ENCODE measurements at regions not wholly inside any gene's neighbourhood (a gene's known extent, or its start where the extent isn't known, plus 50 kb on each side); places are given as distances from the start of the nearest gene placed in this dataset.

DNA sequence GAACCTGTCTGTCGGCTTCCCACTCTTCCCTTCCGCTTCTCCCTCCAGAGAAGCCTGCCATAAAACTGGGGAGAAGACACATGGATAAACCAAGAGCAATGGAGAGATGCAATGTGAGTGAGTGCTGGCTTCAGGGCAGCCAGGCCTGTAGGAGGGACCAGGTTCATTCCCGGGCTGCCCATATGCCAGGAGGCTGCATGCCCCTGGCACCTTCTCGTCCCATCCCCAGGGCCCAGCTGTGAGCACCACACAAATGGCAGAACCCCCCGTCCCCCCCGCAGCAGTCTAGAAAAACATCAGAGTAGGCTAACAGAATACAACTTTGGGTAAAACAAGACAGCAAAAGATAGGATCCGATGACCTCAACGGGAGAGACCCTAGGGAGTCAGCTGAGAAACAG, 341.3 kb upstream of the SHH start:
- Histone ChIP-seq H3K79me2 (ENCODE audit: insufficient read depth, low read length) (no peaks in the 10 kb centered on the region), H3K27ac (ENCODE audit: low read depth, low read length) (no peak overlapping the region), H3K4me2 (ENCODE audit: low read depth, low read length, poor library complexity, severe bottlenecking) (no peak overlapping the region), H3K27me3 (ENCODE audit: low read length) (no peaks in the 10 kb centered on the region), H3K9me3 (ENCODE audit: insufficient read depth, low read length) (no peaks in the 10 kb centered on the region), H3K9ac (ENCODE audit: low read length) (no peak overlapping the region), H3K9me2 (replicated peaks; ENCODE audit: insufficient read depth, low read length) (no peaks in the 10 kb centered on the region), H2AFZ (ENCODE audit: low read depth, low read length, severe bottlenecking) (no peak overlapping the region), H4K20me1 (ENCODE audit: low read depth, low read length) (no peaks in the 10 kb centered on the region), H3F3A (ENCODE audit: insufficient read depth) (no peaks in the 10 kb centered on the region), H3K4me3 (ENCODE audit: insufficient read depth, low read length, poor library complexity, severe bottlenecking) (no peak overlapping the region), H3K36me3 (ENCODE audit: low read length) (no peaks in the 10 kb centered on the region)
- TF ChIP-seq, protein P1, sequence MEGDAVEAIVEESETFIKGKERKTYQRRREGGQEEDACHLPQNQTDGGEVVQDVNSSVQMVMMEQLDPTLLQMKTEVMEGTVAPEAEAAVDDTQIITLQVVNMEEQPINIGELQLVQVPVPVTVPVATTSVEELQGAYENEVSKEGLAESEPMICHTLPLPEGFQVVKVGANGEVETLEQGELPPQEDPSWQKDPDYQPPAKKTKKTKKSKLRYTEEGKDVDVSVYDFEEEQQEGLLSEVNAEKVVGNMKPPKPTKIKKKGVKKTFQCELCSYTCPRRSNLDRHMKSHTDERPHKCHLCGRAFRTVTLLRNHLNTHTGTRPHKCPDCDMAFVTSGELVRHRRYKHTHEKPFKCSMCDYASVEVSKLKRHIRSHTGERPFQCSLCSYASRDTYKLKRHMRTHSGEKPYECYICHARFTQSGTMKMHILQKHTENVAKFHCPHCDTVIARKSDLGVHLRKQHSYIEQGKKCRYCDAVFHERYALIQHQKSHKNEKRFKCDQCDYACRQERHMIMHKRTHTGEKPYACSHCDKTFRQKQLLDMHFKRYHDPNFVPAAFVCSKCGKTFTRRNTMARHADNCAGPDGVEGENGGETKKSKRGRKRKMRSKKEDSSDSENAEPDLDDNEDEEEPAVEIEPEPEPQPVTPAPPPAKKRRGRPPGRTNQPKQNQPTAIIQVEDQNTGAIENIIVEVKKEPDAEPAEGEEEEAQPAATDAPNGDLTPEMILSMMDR (IDR thresholded peaks at IDR 0.05; ENCODE audit: insufficient read depth, low read length, poor library complexity, severe bottlenecking): no peak
- no peak for TF ChIP-seq EZH2phosphoT487 (conservative IDR thresholded peaks at IDR 0.05; ENCODE audit: low read length)

DNA sequence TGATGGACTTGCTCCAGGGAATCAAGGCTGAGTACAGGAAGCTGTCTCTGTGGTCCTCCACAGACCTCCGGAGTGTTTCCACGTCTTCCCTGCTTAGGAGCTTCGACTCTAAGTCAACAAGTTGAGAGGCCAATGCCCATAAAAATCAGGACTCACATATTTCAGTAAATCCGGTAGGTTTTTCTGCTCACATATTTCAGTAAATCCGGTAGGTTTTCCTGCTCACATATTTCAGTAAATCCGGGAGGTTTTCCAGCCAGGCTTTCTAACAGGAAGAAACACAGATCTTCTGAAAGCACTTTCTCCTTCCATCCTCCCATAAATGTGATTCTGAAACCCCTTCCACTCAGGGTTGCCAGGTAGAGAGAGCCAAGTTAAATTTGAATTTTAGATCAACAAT, 340.1 kb upstream of the SHH start:
- no peak overlapping the region for H3K9ac ChIP-seq (ENCODE audit: low read length)
- H3K79me2 ChIP-seq (ENCODE audit: insufficient read depth, low read length): no peaks in the 10 kb centered on the region
- H4K20me1 ChIP-seq (ENCODE audit: low read depth, low read length): no peaks in the 10 kb centered on the region
- no peak overlapping the region for H3K27ac ChIP-seq (ENCODE audit: low read depth, low read length)
- no peak overlapping the region for H2AFZ ChIP-seq (ENCODE audit: low read depth, low read length, severe bottlenecking)
- H3K4me2 ChIP-seq (ENCODE audit: low read depth, low read length, poor library complexity, severe bottlenecking): no peak overlapping the region
- TF ChIP-seq EZH2phosphoT487 (conservative IDR thresholded peaks at IDR 0.05; ENCODE audit: low read length): no peak
- TF ChIP-seq, protein P1 (IDR thresholded peaks at IDR 0.05; ENCODE audit: insufficient read depth, low read length, poor library complexity, severe bottlenecking): no peak
- no peaks in the 10 kb centered on the region for H3K36me3 ChIP-seq (ENCODE audit: low read length)
- H3K27me3 ChIP-seq (ENCODE audit: low read length): no peaks in the 10 kb centered on the region
- no peaks in the 10 kb centered on the region for H3K9me2 ChIP-seq (replicated peaks; ENCODE audit: insufficient read depth, low read length)
- no peaks in the 10 kb centered on the region for H3K9me3 ChIP-seq (ENCODE audit: insufficient read depth, low read length)
- H3F3A ChIP-seq (ENCODE audit: insufficient read depth): no peaks in the 10 kb centered on the region
- no peak overlapping the region for H3K4me3 ChIP-seq (ENCODE audit: insufficient read depth, low read length, poor library complexity, severe bottlenecking)

DNA sequence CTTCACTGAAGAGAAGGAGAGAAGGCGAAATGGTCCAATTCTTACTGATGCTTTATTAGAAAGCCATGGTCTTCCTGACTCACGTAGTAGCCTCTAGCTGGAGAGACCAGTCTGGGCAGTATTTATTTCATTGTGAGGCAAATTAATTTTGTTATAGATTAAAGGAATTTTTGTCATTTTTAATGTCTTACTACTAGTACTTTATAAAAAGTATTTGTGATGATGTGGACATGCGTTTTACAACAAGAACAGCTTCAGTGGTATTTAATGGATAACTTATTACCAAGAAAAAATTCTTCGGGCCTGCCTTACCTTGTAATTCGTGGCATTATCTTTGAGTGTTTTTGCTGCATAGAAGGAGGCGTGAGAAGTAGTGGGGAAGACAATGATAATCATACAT, 339.4 kb upstream of the SHH start:
- H3K9me2 ChIP-seq (replicated peaks; ENCODE audit: insufficient read depth, low read length): no peaks in the 10 kb centered on the region
- no peak for TF ChIP-seq EZH2phosphoT487 (conservative IDR thresholded peaks at IDR 0.05; ENCODE audit: low read length)
- TF ChIP-seq, protein P1 (IDR thresholded peaks at IDR 0.05; ENCODE audit: insufficient read depth, low read length, poor library complexity, severe bottlenecking): no peak
- no peaks in the 10 kb centered on the region for H4K20me1 ChIP-seq (ENCODE audit: low read depth, low read length)
- no peak overlapping the region for H3K4me3 ChIP-seq (ENCODE audit: insufficient read depth, low read length, poor library complexity, severe bottlenecking)
- no peak overlapping the region for H2AFZ ChIP-seq (ENCODE audit: low read depth, low read length, severe bottlenecking)
- H3F3A ChIP-seq (ENCODE audit: insufficient read depth): no peaks in the 10 kb centered on the region
- no peaks in the 10 kb centered on the region for H3K36me3 ChIP-seq (ENCODE audit: low read length)
- H3K79me2 ChIP-seq (ENCODE audit: insufficient read depth, low read length): no peaks in the 10 kb centered on the region
- no peak overlapping the region for H3K9ac ChIP-seq (ENCODE audit: low read length)
- H3K27me3 ChIP-seq (ENCODE audit: low read length): no peaks in the 10 kb centered on the region
- no peak overlapping the region for H3K4me2 ChIP-seq (ENCODE audit: low read depth, low read length, poor library complexity, severe bottlenecking)
- no peak overlapping the region for H3K27ac ChIP-seq (ENCODE audit: low read depth, low read length)
- no peaks in the 10 kb centered on the region for H3K9me3 ChIP-seq (ENCODE audit: insufficient read depth, low read length)

DNA sequence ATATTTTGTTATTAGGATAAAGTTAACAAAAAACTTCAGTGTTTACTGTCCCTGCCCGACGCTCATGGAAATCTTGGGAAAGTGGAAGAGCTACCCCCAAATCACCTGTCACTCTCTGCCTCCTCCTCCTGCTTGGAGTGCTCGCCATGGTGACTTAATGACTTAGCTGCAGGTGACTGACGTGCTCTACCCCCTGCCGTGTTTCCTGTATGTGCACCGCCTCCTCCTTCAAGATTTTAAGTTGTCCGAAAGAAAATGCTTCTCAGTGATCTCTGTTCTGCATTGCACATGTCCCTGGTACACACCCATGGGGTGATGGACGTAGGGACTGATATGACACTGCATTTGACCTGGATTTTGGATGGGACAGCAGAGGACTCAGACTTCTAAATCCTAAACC, 338.8 kb upstream of the SHH start:
- Histone ChIP-seq H3K9me2 (replicated peaks; ENCODE audit: insufficient read depth, low read length) (no peaks in the 10 kb centered on the region), H3K27me3 (ENCODE audit: low read length) (no peaks in the 10 kb centered on the region), H4K20me1 (ENCODE audit: low read depth, low read length) (no peaks in the 10 kb centered on the region), H3F3A (ENCODE audit: insufficient read depth) (no peaks in the 10 kb centered on the region), H2AFZ (ENCODE audit: low read depth, low read length, severe bottlenecking) (no peak overlapping the region), H3K36me3 (ENCODE audit: low read length) (no peaks in the 10 kb centered on the region), H3K9me3 (ENCODE audit: insufficient read depth, low read length) (no peaks in the 10 kb centered on the region), H3K9ac (ENCODE audit: low read length) (no peak overlapping the region), H3K4me2 (ENCODE audit: low read depth, low read length, poor library complexity, severe bottlenecking) (no peak overlapping the region), H3K4me3 (ENCODE audit: insufficient read depth, low read length, poor library complexity, severe bottlenecking) (no peak overlapping the region), H3K79me2 (ENCODE audit: insufficient read depth, low read length) (no peaks in the 10 kb centered on the region), H3K27ac (ENCODE audit: low read depth, low read length) (no peak overlapping the region)
- no peak for TF ChIP-seq EZH2phosphoT487 (conservative IDR thresholded peaks at IDR 0.05; ENCODE audit: low read length)
- TF ChIP-seq, protein P1 (IDR thresholded peaks at IDR 0.05; ENCODE audit: insufficient read depth, low read length, poor library complexity, severe bottlenecking): no peak
